Neural progenitor cell (in vitro differentiated cells): ENCODE measurements at regions not wholly inside any gene's neighbourhood (a gene's known extent, or its start where the extent isn't known, plus 50 kb on each side); places are given as distances from the start of the nearest gene placed in this dataset.
"Not testable (repeated sequence)": the region's sequence is repeated elsewhere in the genome, so short reads cannot be mapped to it uniquely, and the experiment has no call there.

Experiments used
- DNase-seq: peaks from one replicate; pipeline ENCODE4 v3.0.0-alpha.2; 2016; ENCODE audit warnings: low spot score
- H2AFZ ChIP-seq: fragments of 200-600 bp; sonication (generic); replicated peaks from 2 replicates; pipeline ENCODE4 v1.6.1; 2016; ENCODE audit warnings: antibody characterized with exemption
- H3F3A ChIP-seq: fragments of 200-600 bp; sonication (generic); 2 replicates; pipeline ENCODE4 v1.6.1; 2016; ENCODE audit warnings: antibody characterized with exemption, low read depth
- H3K27ac ChIP-seq: fragments of 200-600 bp; sonication (generic); 2 replicates; pipeline ENCODE4 v1.5.1; 2016; ENCODE audit warnings: mild to moderate bottlenecking
- H3K27me3 ChIP-seq: fragments of 200-600 bp; sonication (generic); 2 replicates; pipeline ENCODE4 v1.6.1; 2016; ENCODE audit warnings: mild to moderate bottlenecking, moderate library complexity
- H3K36me3 ChIP-seq: fragments of 200-600 bp; sonication (generic); 2 replicates; pipeline ENCODE4 v1.5.1; 2016
- H3K4me1 ChIP-seq: fragments of 200-600 bp; sonication (generic); 2 replicates; pipeline ENCODE4 v1.6.1; 2016; ENCODE audit warnings: mixed run types
- H3K4me2 ChIP-seq: fragments of 200-600 bp; sonication (generic); 2 replicates; pipeline ENCODE4 v1.6.1; 2016
- H3K4me3 ChIP-seq: fragments of 200-600 bp; sonication (generic); 2 replicates; pipeline ENCODE4 v1.5.1; 2016
- H3K79me2 ChIP-seq: fragments of 200-600 bp; sonication (generic); 2 replicates; pipeline ENCODE4 v1.6.1; 2016; ENCODE audit warnings: low read depth
- H3K9ac ChIP-seq: fragments of 200-600 bp; sonication (generic); 2 replicates; pipeline ENCODE4 v1.6.1; 2016
- H3K9me3 ChIP-seq: fragments of 200-600 bp; sonication (generic); 2 replicates; pipeline ENCODE4 v1.5.1; 2016; ENCODE audit warnings: low read depth
- H4K20me1 ChIP-seq: fragments of 200-600 bp; sonication (generic); 2 replicates; pipeline ENCODE4 v1.6.1; 2016; ENCODE audit warnings: low read depth
- H3K27ac Mint-ChIP-seq: 3 replicates; pipeline ENCODE4 v1.8.0; 2021; ENCODE audit warnings: mixed read lengths
- H3K27me3 Mint-ChIP-seq: 2 replicates; pipeline ENCODE4 v1.8.0; 2022; ENCODE audit warnings: low read depth, mild to moderate bottlenecking, inconsistent platforms, moderate library complexity, mixed read lengths; ENCODE audit not compliant: insufficient read depth
- H3K36me3 Mint-ChIP-seq: 3 replicates; pipeline ENCODE4 v1.8.0; 2021; ENCODE audit warnings: mixed read lengths
- H3K4me1 Mint-ChIP-seq: 3 replicates; pipeline ENCODE4 v1.8.0; 2021; ENCODE audit warnings: mixed read lengths
- H3K4me3 Mint-ChIP-seq: 3 replicates; pipeline ENCODE4 v1.8.0; 2021; ENCODE audit warnings: mild to moderate bottlenecking, moderate library complexity, mixed read lengths
- H3K9me3 Mint-ChIP-seq: 3 replicates; pipeline ENCODE4 v1.8.0; 2020; ENCODE audit warnings: mixed read lengths
- CTCF ChIP-seq: fragments of 200-600 bp; sonication (generic); IDR thresholded peaks from 2 replicates; pipeline ENCODE4 v1.5.1; 2017; ENCODE audit warnings: antibody characterized with exemption, mild to moderate bottlenecking
- EZH2 ChIP-seq: fragments of 200-600 bp; sonication (generic); IDR thresholded peaks from 2 replicates; pipeline ENCODE4 v1.6.1; 2017; ENCODE audit warnings: antibody characterized with exemption, mild to moderate bottlenecking, moderate library complexity
- EZH2phosphoT487 ChIP-seq: fragments of 200-600 bp; sonication (generic); IDR thresholded peaks from 2 replicates; pipeline ENCODE4 v1.6.1; 2017; ENCODE audit warnings: antibody characterized with exemption

DNA sequence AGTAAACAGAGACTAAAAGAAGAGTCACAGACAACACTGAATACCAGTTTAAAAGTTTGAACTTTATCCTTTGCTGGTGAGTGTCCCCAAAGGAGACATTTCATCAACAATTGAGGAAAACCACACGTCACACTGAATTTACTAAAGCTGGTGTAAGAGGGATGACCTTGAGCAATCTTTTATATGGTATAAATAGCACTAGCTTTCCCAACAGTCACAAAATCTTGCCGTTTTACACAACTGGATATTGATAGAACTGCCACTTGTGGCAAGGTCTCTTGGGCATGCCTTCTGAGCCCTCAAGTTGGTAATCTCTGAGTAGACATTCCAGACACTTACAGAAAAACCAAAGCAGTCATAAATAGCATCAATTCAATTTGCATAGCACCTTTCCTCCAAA lies 311.5 kb upstream of the TARS1 start:
- H3F3A ChIP-seq: no peaks in the 10 kb centered on the region
- no peaks in the 10 kb centered on the region for H3K36me3 ChIP-seq
- DNase-seq: no peak
- no peak overlapping the region for H2AFZ ChIP-seq
- no peaks in the 10 kb centered on the region for H3K36me3 Mint-ChIP-seq
- H3K79me2 ChIP-seq: no peaks in the 10 kb centered on the region
- no peak for TF ChIP-seq EZH2
- no peak for TF ChIP-seq CTCF
- no peak for TF ChIP-seq EZH2phosphoT487
- no peaks in the 10 kb centered on the region for H3K27me3 ChIP-seq
- no peak overlapping the region for H3K9ac ChIP-seq
- no peaks in the 10 kb centered on the region for H4K20me1 ChIP-seq
- H3K4me3 ChIP-seq: no peak overlapping the region
- no peak overlapping the region for H3K4me2 ChIP-seq
- H3K4me1 ChIP-seq: no peaks in the 10 kb centered on the region
- peaks cover 2% of the 10 kb centered on the region for H3K9me3 ChIP-seq
- no peak overlapping the region for H3K4me3 Mint-ChIP-seq
- H3K4me1 Mint-ChIP-seq: no peaks in the 10 kb centered on the region
- H3K27ac ChIP-seq: no peak overlapping the region
- H3K27me3 Mint-ChIP-seq: no peaks in the 10 kb centered on the region
- H3K27ac Mint-ChIP-seq: no peak overlapping the region
- peaks cover 13% of the 10 kb centered on the region for H3K9me3 Mint-ChIP-seq

- Histone ChIP-seq H2AFZ (no peak overlapping the region), H3K9me3 (peaks cover 3% of the 10 kb centered on the region), H3K36me3 (no peaks in the 10 kb centered on the region), H3K9ac (no peak overlapping the region), H3K4me3 (no peak overlapping the region), H3K4me1 (no peaks in the 10 kb centered on the region), H3K4me2 (no peak overlapping the region), H3F3A (no peaks in the 10 kb centered on the region), H3K79me2 (no peaks in the 10 kb centered on the region), H3K27me3 (no peaks in the 10 kb centered on the region), H3K27ac (no peak overlapping the region), H4K20me1 (no peaks in the 10 kb centered on the region)
- DNase-seq: no peak
- Mint-ChIP-seq H3K4me3 (no peak overlapping the region), H3K9me3 (peaks cover 11% of the 10 kb centered on the region), H3K27ac (no peak overlapping the region), H3K4me1 (no peaks in the 10 kb centered on the region), H3K36me3 (no peaks in the 10 kb centered on the region), H3K27me3 (no peaks in the 10 kb centered on the region)
- no peak for TF ChIP-seq CTCF
- TF ChIP-seq EZH2: no peak
- no peak for TF ChIP-seq EZH2phosphoT487
These were observed 304.0 kb upstream of the TARS1 start for GRCh38 chr5:33136785-33137184.

GRCh38 chr5:33138145-33138544 lies 302.6 kb upstream of the TARS1 start:
- not testable (repeated sequence) for H3K4me2 ChIP-seq, H3K9me3 ChIP-seq, H2AFZ ChIP-seq, H3K4me3 Mint-ChIP-seq, H3F3A ChIP-seq, H3K36me3 ChIP-seq, DNase-seq, H4K20me1 ChIP-seq, H3K27me3 Mint-ChIP-seq, H3K4me1 ChIP-seq, H3K9me3 Mint-ChIP-seq, H3K4me1 Mint-ChIP-seq, H3K27me3 ChIP-seq, H3K79me2 ChIP-seq, H3K27ac ChIP-seq, H3K36me3 Mint-ChIP-seq, H3K27ac Mint-ChIP-seq, H3K9ac ChIP-seq, H3K4me3 ChIP-seq

DNA sequence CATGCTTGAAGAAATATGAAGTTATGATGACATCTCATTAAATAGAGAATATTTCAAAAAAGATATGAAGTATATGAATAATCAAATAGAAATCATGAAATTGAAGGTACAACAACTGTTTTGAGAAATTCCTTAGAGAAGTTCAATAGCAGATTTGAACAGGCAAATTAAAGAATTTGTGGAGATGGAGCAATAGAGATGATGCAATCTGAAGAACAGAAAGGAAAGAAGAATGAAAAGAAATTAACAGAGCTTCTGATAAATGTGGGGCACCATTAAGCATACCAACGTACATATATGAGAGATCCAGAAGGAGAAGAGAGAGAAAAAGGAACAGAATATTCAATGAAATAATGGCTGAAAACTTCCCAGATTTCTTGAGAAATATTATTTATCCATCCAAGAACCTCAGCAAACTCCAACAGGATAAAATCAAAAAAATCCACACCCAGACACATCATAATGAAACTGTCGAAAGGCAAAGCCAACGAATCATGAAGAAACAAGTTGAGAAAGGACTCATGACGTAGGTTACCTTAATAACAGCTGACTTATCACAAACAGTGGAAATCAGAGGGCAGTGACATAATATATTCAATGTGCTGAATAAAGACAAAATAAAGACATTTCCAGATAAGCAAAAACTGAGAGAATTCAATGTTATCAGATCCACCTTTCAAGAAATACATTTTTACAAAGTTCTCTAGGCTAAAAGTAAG lies 297.2 kb upstream of the TARS1 start:
- TF ChIP-seq EZH2 (no peak), EZH2phosphoT487 (no peak), CTCF (no peak)
- H3F3A ChIP-seq: no peaks in the 10 kb centered on the region
- no peak overlapping the region for H3K4me2 ChIP-seq
- no peaks in the 10 kb centered on the region for H3K4me1 ChIP-seq
- Mint-ChIP-seq H3K4me1 (no peaks in the 10 kb centered on the region), H3K9me3 (no peaks in the 10 kb centered on the region), H3K27me3 (no peaks in the 10 kb centered on the region), H3K27ac (no peak overlapping the region), H3K4me3 (no peak overlapping the region), H3K36me3 (no peaks in the 10 kb centered on the region)
- no peaks in the 10 kb centered on the region for H3K27me3 ChIP-seq
- H3K9me3 ChIP-seq: no peaks in the 10 kb centered on the region
- DNase-seq: no peak
- H3K9ac ChIP-seq: no peak overlapping the region
- H3K27ac ChIP-seq: no peak overlapping the region
- H3K79me2 ChIP-seq: no peaks in the 10 kb centered on the region
- no peak overlapping the region for H2AFZ ChIP-seq
- no peaks in the 10 kb centered on the region for H3K36me3 ChIP-seq
- H3K4me3 ChIP-seq: no peak overlapping the region
- no peaks in the 10 kb centered on the region for H4K20me1 ChIP-seq
